Ovary (tissue), 3 donors: ENCODE measurements at regions not wholly inside any gene's neighbourhood (a gene's known extent, or its start where the extent isn't known, plus 50 kb on each side); places are given as distances from the start of the nearest gene placed in this dataset.

Experiments
- CTCF ChIP-seq, 3 donors: fragments of 450-650 bp in 2 of 3; fragments of 200-600 bp in 1 of 3; IDR thresholded peaks; one replicate each; pipeline versions ENCODE4 v1.5.1 to v1.8.0; 2016 to 2022; ENCODE audit warnings: antibody characterized with exemption in 3 of 3, mild to moderate bottlenecking in 1 of 3
- POLR2A ChIP-seq: fragments of 450-650 bp; IDR thresholded peaks from one replicate; pipeline ENCODE4 v1.6.1; 2017; ENCODE audit warnings: antibody characterized with exemption, mild to moderate bottlenecking, moderate library complexity
- donor health status: DM: no; HTN: no; CAD: no.

GRCh38 chr3:86379280-86379679, 611.7 kb downstream of the VGLL3 start:
- no peak for TF ChIP-seq CTCF (IDR thresholded peaks at IDR 0.05)
- no peak for TF ChIP-seq POLR2A
